ENCODE measurements at regions not wholly inside any gene's neighbourhood (a gene's known extent, or its start where the extent isn't known, plus 50 kb on each side); places are given as distances from the start of the nearest gene placed in this dataset.

GRCh38 chr4:81912376-81913030 is 440.8 kb upstream of the RASGEF1B start:
- no peaks in the 10 kb centered on the region for H3K4me1 ChIP-seq (ENCODE audit: control insufficient read depth, low read length)
- H3F3A ChIP-seq (ENCODE audit: control insufficient read depth, insufficient read depth): no peaks in the 10 kb centered on the region
- H3K4me2 ChIP-seq (ENCODE audit: low read length): no peak overlapping the region
- H3K36me3 ChIP-seq (ENCODE audit: control insufficient read depth, low read length): no peaks in the 10 kb centered on the region
- no peaks in the 10 kb centered on the region for H3K9me3 ChIP-seq (ENCODE audit: control insufficient read depth, insufficient read depth, low read length)
- H4K20me1 ChIP-seq (ENCODE audit: control insufficient read depth, insufficient read depth, low read depth, low read length): no peaks in the 10 kb centered on the region
- no peak overlapping the region for H3K27ac ChIP-seq (ENCODE audit: low read depth, low read length)
- H3K27me3 ChIP-seq (ENCODE audit: control insufficient read depth, low read length): no peaks in the 10 kb centered on the region
- no peaks in the 10 kb centered on the region for H3K9me2 ChIP-seq (replicated peaks; ENCODE audit: control insufficient read depth, low read length)
- no peaks in the 10 kb centered on the region for H3K79me2 ChIP-seq (ENCODE audit: control insufficient read depth, low read length)
- TF ChIP-seq CTCF (IDR thresholded peaks at IDR 0.05; ENCODE audit: low read depth, low read length, poor library complexity, severe bottlenecking) (no peak), EZH2phosphoT487 (IDR thresholded peaks at IDR 0.05; ENCODE audit: borderline replicate concordance, low read length) (no peak)
- no peak overlapping the region for H3K4me3 ChIP-seq (ENCODE audit: low read length)

- Histone ChIP-seq H3K4me3 (ENCODE audit: low read length) (no peak overlapping the region), H3K9me2 (replicated peaks; ENCODE audit: control insufficient read depth, low read length) (no peaks in the 10 kb centered on the region), H4K20me1 (ENCODE audit: control insufficient read depth, insufficient read depth, low read depth, low read length) (no peaks in the 10 kb centered on the region), H3K36me3 (ENCODE audit: control insufficient read depth, low read length) (no peaks in the 10 kb centered on the region), H3K79me2 (ENCODE audit: control insufficient read depth, low read length) (no peaks in the 10 kb centered on the region), H3F3A (ENCODE audit: control insufficient read depth, insufficient read depth) (no peaks in the 10 kb centered on the region), H3K9me3 (ENCODE audit: control insufficient read depth, insufficient read depth, low read length) (no peaks in the 10 kb centered on the region), H3K27ac (ENCODE audit: low read depth, low read length) (no peak overlapping the region), H3K27me3 (ENCODE audit: control insufficient read depth, low read length) (no peaks in the 10 kb centered on the region), H3K4me2 (ENCODE audit: low read length) (no peak overlapping the region), H3K4me1 (ENCODE audit: control insufficient read depth, low read length) (no peaks in the 10 kb centered on the region)
- TF ChIP-seq EZH2phosphoT487 (IDR thresholded peaks at IDR 0.05; ENCODE audit: borderline replicate concordance, low read length) (no peak), CTCF (IDR thresholded peaks at IDR 0.05; ENCODE audit: low read depth, low read length, poor library complexity, severe bottlenecking) (no peak)
These were observed 435.2 kb upstream of the RASGEF1B start for GRCh38 chr4:81906905-81907304.

GRCh38 chr4:81905971-81906370 is 434.3 kb upstream of the RASGEF1B start:
- H3K4me2 ChIP-seq (ENCODE audit: low read length): no peak overlapping the region
- no peak overlapping the region for H3K4me3 ChIP-seq (ENCODE audit: low read length)
- no peaks in the 10 kb centered on the region for H3K27me3 ChIP-seq (ENCODE audit: control insufficient read depth, low read length)
- no peaks in the 10 kb centered on the region for H3K9me3 ChIP-seq (ENCODE audit: control insufficient read depth, insufficient read depth, low read length)
- H3K79me2 ChIP-seq (ENCODE audit: control insufficient read depth, low read length): no peaks in the 10 kb centered on the region
- no peaks in the 10 kb centered on the region for H4K20me1 ChIP-seq (ENCODE audit: control insufficient read depth, insufficient read depth, low read depth, low read length)
- no peaks in the 10 kb centered on the region for H3F3A ChIP-seq (ENCODE audit: control insufficient read depth, insufficient read depth)
- no peak overlapping the region for H3K27ac ChIP-seq (ENCODE audit: low read depth, low read length)
- H3K9me2 ChIP-seq (replicated peaks; ENCODE audit: control insufficient read depth, low read length): no peaks in the 10 kb centered on the region
- TF ChIP-seq EZH2phosphoT487 (IDR thresholded peaks at IDR 0.05; ENCODE audit: borderline replicate concordance, low read length) (no peak), CTCF (IDR thresholded peaks at IDR 0.05; ENCODE audit: low read depth, low read length, poor library complexity, severe bottlenecking) (no peak)
- H3K36me3 ChIP-seq (ENCODE audit: control insufficient read depth, low read length): no peaks in the 10 kb centered on the region
- H3K4me1 ChIP-seq (ENCODE audit: control insufficient read depth, low read length): no peaks in the 10 kb centered on the region

All from DOHH2 (cell line).